Kidney epithelial cell (primary cell): ENCODE measurements at regions not wholly inside any gene's neighbourhood (a gene's known extent, or its start where the extent isn't known, plus 50 kb on each side); places are given as distances from the start of the nearest gene placed in this dataset.

Experiments
- DNase-seq: peaks from one replicate; pipeline ENCODE4 v3.0.0-alpha.2; 2010; ENCODE audit warnings: low read depth
- H3K27me3 ChIP-seq: 2 replicates; pipeline ENCODE4 v1.6.0; 2011; ENCODE audit warnings: low read length; ENCODE audit not compliant: control insufficient read depth, insufficient read depth
- H3K36me3 ChIP-seq: 2 replicates; pipeline ENCODE4 v1.5.1; 2011; ENCODE audit warnings: low read length; ENCODE audit not compliant: control insufficient read depth, insufficient read depth
- H3K4me3 ChIP-seq: 2 replicates; pipeline ENCODE4 v1.5.1; 2011; ENCODE audit warnings: low read depth, mild to moderate bottlenecking, control low read depth, low read length
- CTCF ChIP-seq: IDR thresholded peaks from 2 replicates; pipeline ENCODE4 v1.5.1; 2011; ENCODE audit warnings: mild to moderate bottlenecking, moderate library complexity, low read length, control low read depth, inconsistent platforms; ENCODE audit not compliant: insufficient read depth, poor library complexity, severe bottlenecking

DNA sequence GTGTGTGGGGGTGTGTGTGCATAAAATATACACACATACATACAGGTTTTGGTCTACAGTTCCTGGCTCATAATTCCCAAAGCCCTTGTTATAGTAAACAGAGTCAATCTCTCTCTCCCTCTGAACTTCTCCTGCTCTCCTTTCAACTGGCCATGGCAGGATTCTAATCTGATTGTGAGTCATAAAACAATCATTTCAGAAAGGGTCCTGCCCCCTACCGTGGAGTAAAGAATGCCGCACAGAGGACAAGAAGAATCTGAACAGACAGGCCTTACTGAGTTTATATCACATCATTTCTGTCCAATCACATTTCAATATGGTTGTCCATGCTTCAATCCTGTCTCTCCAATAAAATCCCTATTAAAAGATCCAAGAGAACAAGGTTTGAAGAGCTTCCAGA is 416.9 kb downstream of the FRK start:
- peak; percentile 29 for TF ChIP-seq CTCF
- DNase-seq: peak; percentile 9
- Histone ChIP-seq H3K27me3 (no peaks in the 10 kb centered on the region), H3K36me3 (no peaks in the 10 kb centered on the region), H3K4me3 (no peak overlapping the region)

- TF ChIP-seq CTCF: no peak
- H3K36me3 ChIP-seq: no peaks in the 10 kb centered on the region
- no peaks in the 10 kb centered on the region for H3K27me3 ChIP-seq
- H3K4me3 ChIP-seq: no peak overlapping the region
- no peak for DNase-seq
These were observed 425.8 kb downstream of the FRK start for GRCh38 chr6:115634887-115635286.

DNA sequence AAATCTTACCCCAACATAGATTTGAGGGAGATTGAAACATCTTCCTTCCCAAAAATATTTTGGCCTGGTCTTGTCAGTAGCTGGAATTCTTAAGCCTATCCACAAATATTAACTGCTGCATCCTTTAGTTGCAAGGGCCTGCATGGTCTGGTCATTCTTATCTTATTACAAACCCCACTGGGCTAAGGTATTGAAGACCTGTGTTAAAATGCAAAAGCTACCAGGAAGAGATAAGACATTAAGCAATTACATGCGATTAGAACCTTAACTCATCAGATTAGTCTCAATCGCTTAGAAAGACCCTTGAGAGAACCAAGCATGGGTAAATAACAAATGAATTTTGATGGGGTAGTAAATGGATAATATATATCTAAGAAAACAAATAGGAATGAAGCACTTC is 426.6 kb downstream of the FRK start:
- no peak for TF ChIP-seq CTCF

GRCh38 chr6:115631028-115631427 is 429.7 kb downstream of the FRK start:
- no peak for DNase-seq
- no peak overlapping the region for H3K4me3 ChIP-seq
- TF ChIP-seq CTCF: no peak

More for the DNA sequence above, 426.6 kb downstream of the FRK start:
- no peak for DNase-seq
- Histone ChIP-seq H3K27me3 (no peaks in the 10 kb centered on the region), H3K4me3 (no peak overlapping the region), H3K36me3 (no peaks in the 10 kb centered on the region)

DNA sequence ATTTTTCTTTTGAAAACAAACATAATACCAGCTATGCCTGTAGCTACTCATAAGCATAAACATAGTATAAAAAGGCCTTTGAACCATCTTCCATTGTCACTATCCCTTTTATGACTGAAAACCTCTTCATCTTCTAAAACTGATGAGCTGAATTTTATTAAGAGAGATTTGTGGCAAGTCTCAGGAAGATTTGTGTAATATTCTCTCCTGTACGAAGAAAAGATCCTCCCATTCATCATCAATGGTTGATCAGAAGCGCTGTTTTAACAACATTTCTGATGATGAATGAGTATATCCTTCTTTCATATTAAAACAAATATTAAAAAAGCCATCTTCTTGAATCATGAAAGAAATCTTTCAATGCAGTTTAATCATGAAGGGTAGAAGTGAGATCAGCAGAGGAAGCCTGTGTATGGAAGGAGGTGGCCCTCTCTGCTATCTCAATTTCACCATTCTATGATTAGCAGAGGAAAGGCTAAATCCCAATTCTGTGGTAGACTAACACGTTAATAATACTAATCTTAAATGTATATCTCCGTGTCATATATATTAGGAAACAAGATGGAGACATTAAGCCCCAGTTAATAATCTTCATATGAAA is 430.2 kb downstream of the FRK start:
- Histone ChIP-seq H3K36me3 (no peaks in the 10 kb centered on the region), H3K4me3 (no peak overlapping the region), H3K27me3 (no peaks in the 10 kb centered on the region)
- DNase-seq: no peak
- TF ChIP-seq CTCF: no peak

More at GRCh38 chr6:115631028-115631427, 429.7 kb downstream of the FRK start:
- Histone ChIP-seq H3K27me3 (no peaks in the 10 kb centered on the region), H3K36me3 (no peaks in the 10 kb centered on the region)

- Histone ChIP-seq H3K27me3 (no peaks in the 10 kb centered on the region), H3K4me3 (no peak overlapping the region), H3K36me3 (no peaks in the 10 kb centered on the region)
- DNase-seq: no peak
- TF ChIP-seq CTCF: no peak
These were observed 431.3 kb downstream of the FRK start for GRCh38 chr6:115629415-115629814.
